HepG2 (cell line): ENCODE measurements at regions not wholly inside any gene's neighbourhood (a gene's known extent, or its start where the extent isn't known, plus 50 kb on each side); places are given as distances from the start of the nearest gene placed in this dataset.

Experiments used
- ATAC-seq: fragments of 200-7000 bp; cut with Tn5 transposase; 3 replicates; pipeline ENCODE4 v1.9.1; 2020; ENCODE audit warnings: mild to moderate bottlenecking, moderate library complexity
- BruUV-seq: library from RNA; stranded (reverse); fragments of 400-500 nt; replicated peaks from 2 replicates; lab custom pipeline; 2021; lab: Mats Ljungman, UMichigan
- CTCF ChIA-PET: fragments of 300-600 bp; formaldehyde crosslinking; extraction: SDS; loops from one replicate; lab custom pipeline; 2021; ENCODE audit warnings: low total read pairs, inconsistent platforms, low intra/inter-chr PET ratio; lab: Yijun Ruan, JAX
- POLR2A ChIA-PET: fragments of 350-600 bp; sonication (Branson Sonifier 250); formaldehyde crosslinking; loops from one replicate; lab custom pipeline; 2020; ENCODE audit warnings: antibody characterized with exemption, inconsistent platforms; lab: Yijun Ruan, JAX
- DNase-seq: peaks from one replicate; pipeline ENCODE4 v3.0.0-alpha.2; 2015; ENCODE audit warnings: low spot score
- FAIRE-seq: peaks from 3 replicates; lab custom pipeline; 2011; peaks lifted over from hg19 to GRCh38; lab: Jason Lieb, UNC
- H2AFZ ChIP-seq: one replicate; pipeline ENCODE4 v1.6.1; 2011; ENCODE audit warnings: low read length, inconsistent platforms
- H3K27ac ChIP-seq: fragments of 300-600 bp; 3 replicates; pipeline ENCODE4 v1.8.0; 2011; ENCODE audit warnings: mixed run types, mild to moderate bottlenecking, mixed read lengths, low read length, inconsistent platforms; ENCODE audit not compliant: insufficient read depth; ENCODE audit errors: extremely low read length
- H3K27me3 ChIP-seq, 2 experiments: fragments of 200-600 bp in 1 of 2; 2 replicates in 1 of 2; 3 replicates in 1 of 2; pipeline versions ENCODE4 v1.6.0 to v1.8.0; 2011; ENCODE audit warnings: low read length in 2 of 2, mild to moderate bottlenecking in 2 of 2, moderate library complexity in 2 of 2, inconsistent platforms in 1 of 2; ENCODE audit not compliant: insufficient read depth in 2 of 2, control insufficient read depth in 1 of 2
- H3K36me3 ChIP-seq, 2 experiments: fragments of 200-600 bp in 1 of 2; replicated peaks in 1 of 2; 2 replicates in 1 of 2; 3 replicates in 1 of 2; pipeline versions ENCODE4 v1.5.1 to v1.8.0; 2011; ENCODE audit warnings: low read length in 2 of 2, inconsistent platforms in 1 of 2; ENCODE audit not compliant: insufficient read depth in 2 of 2, control insufficient read depth in 1 of 2
- H3K4me1 ChIP-seq: 2 replicates; pipeline ENCODE4 v1.5.1; 2012; ENCODE audit warnings: low read length, inconsistent platforms; ENCODE audit not compliant: insufficient read depth
- H3K4me2 ChIP-seq: 2 replicates; pipeline ENCODE4 v1.6.0; 2011; ENCODE audit warnings: low read depth, low read length, inconsistent platforms
- H3K4me3 ChIP-seq, 3 experiments: fragments of 200-600 bp in 1 of 3; sonication (generic), shearing (Covaris generic) in 1 of 3; replicated peaks in 1 of 3; 2 replicates each; pipeline ENCODE4 v1.5.1; 2011 to 2016; ENCODE audit warnings: low read length in 3 of 3, inconsistent platforms in 2 of 3, low read depth in 2 of 3, mild to moderate bottlenecking in 2 of 3, control low read depth in 1 of 3, mixed read lengths in 1 of 3; ENCODE audit not compliant: insufficient read depth in 1 of 3
- H3K79me2 ChIP-seq: one replicate; pipeline ENCODE4 v1.6.1; 2011; ENCODE audit warnings: low read length, inconsistent platforms; ENCODE audit not compliant: insufficient read depth
- H3K9ac ChIP-seq: 2 replicates; pipeline ENCODE4 v1.6.0; 2011; ENCODE audit warnings: mild to moderate bottlenecking, low read depth, low read length, inconsistent platforms; ENCODE audit not compliant: insufficient read depth
- H3K9me3 ChIP-seq: 2 replicates; pipeline ENCODE4 v1.5.1; 2012; ENCODE audit warnings: mild to moderate bottlenecking, low read length
- H4K20me1 ChIP-seq: 2 replicates; pipeline ENCODE4 v1.6.0; 2011; ENCODE audit warnings: inconsistent platforms, mild to moderate bottlenecking, low read length, moderate library complexity; ENCODE audit not compliant: insufficient read depth
- ATF3 ChIP-seq: sonication (generic); formaldehyde crosslinking; IDR thresholded peaks from 2 replicates; pipeline ENCODE4 v1.4.0; 2020; ENCODE audit warnings: missing genetic modification reagents
- JUN ChIP-seq: sonication (generic); formaldehyde crosslinking; IDR thresholded peaks from 2 replicates; pipeline ENCODE4 v1.4.0; 2020; ENCODE audit warnings: mild to moderate bottlenecking, missing genetic modification reagents
- MAF1 ChIP-seq: sonication (generic); formaldehyde crosslinking; IDR thresholded peaks from 2 replicates; pipeline ENCODE4 v1.5.0; 2020; ENCODE audit warnings: missing genetic modification reagents, borderline replicate concordance
- NONO ChIP-seq, 2 experiments: fragments of 450-650 bp in 1 of 2; sonication (generic) in 1 of 2; formaldehyde crosslinking in 1 of 2; IDR thresholded peaks in 1 of 2; conservative IDR thresholded peaks in 1 of 2; 2 replicates each; pipeline versions ENCODE4 v1.6.1 to v1.8.0; 2017 to 2022; ENCODE audit warnings: mild to moderate bottlenecking in 1 of 2, missing genetic modification reagents in 1 of 2, moderate library complexity in 1 of 2
- SMC3 ChIP-seq: IDR thresholded peaks from 2 replicates; pipeline ENCODE4 v1.6.1; 2011; ENCODE audit warnings: low read length, improper control_type of control experiment
- SYNCRIP ChIP-seq: fragments of 200-400 bp; formaldehyde crosslinking; IDR thresholded peaks from 2 replicates; pipeline ENCODE4 v1.6.1; 2018; ENCODE audit warnings: mild to moderate bottlenecking, low read depth, low read length; ENCODE audit not compliant: insufficient read depth
- TMF1 ChIP-seq: sonication (generic); formaldehyde crosslinking; IDR thresholded peaks from 2 replicates; pipeline ENCODE4 v1.8.1; 2022; ENCODE audit warnings: low read depth, missing genetic modification reagents
- WIZ ChIP-seq: sonication (generic); formaldehyde crosslinking; IDR thresholded peaks from 2 replicates; pipeline ENCODE4 v1.5.1; 2020; ENCODE audit warnings: mild to moderate bottlenecking, missing genetic modification reagents
- ZNF251 ChIP-seq: sonication (generic); formaldehyde crosslinking; IDR thresholded peaks from 2 replicates; pipeline ENCODE4 v1.9.0; 2021; ENCODE audit warnings: mild to moderate bottlenecking, missing genetic modification reagents
- ZNF614 ChIP-seq: IDR thresholded peaks from 2 replicates; pipeline ENCODE4 v1.6.1; 2018; ENCODE audit warnings: missing biosample characterization, missing genetic modification reagents, inconsistent platforms, borderline replicate concordance
- ZNF652 ChIP-seq: IDR thresholded peaks from 2 replicates; pipeline ENCODE4 v1.6.1; 2016; ENCODE audit warnings: low read depth, borderline replicate concordance
- WGBS: methylation state at CpG from one replicate; pipeline ENCODE4 v1.1.6; 2017; ENCODE audit warnings: low lambda C conversion rate; 5-methylcytosine and 5-hydroxymethylcytosine counted together
- in situ Hi-C: cut with HindIII; loops from 2 replicates; pipeline ENCODE4 v1.10.0; 2017; ENCODE audit warnings: low pct_unique_long_range_greater_than_20kb; ENCODE audit not compliant: extremely low pct_ligation_motif_present
- intact Hi-C: fragments of 100-400 bp; cut with micrococcal nuclease; formaldehyde crosslinking; loops from one replicate; pipeline ENCODE4 v1.10.0; 2022; ENCODE audit not compliant: unreplicated experiment
- TF ChIP-seq, protein P1 (sequence below): sonication (generic); formaldehyde crosslinking; IDR thresholded peaks from 2 replicates; pipeline ENCODE4 v1.9.0; 2021; ENCODE audit warnings: mild to moderate bottlenecking, missing genetic modification reagents
- TF ChIP-seq, protein P2 (sequence below): sonication (generic); formaldehyde crosslinking; IDR thresholded peaks from 2 replicates; pipeline ENCODE4 v1.4.0; 2020; ENCODE audit warnings: missing genetic modification reagents
- TF ChIP-seq, protein P3 (sequence below): sonication (generic); formaldehyde crosslinking; IDR thresholded peaks from 2 replicates; pipeline ENCODE4 v1.9.0; 2021; ENCODE audit warnings: missing genetic modification reagents, borderline replicate concordance

DNA sequence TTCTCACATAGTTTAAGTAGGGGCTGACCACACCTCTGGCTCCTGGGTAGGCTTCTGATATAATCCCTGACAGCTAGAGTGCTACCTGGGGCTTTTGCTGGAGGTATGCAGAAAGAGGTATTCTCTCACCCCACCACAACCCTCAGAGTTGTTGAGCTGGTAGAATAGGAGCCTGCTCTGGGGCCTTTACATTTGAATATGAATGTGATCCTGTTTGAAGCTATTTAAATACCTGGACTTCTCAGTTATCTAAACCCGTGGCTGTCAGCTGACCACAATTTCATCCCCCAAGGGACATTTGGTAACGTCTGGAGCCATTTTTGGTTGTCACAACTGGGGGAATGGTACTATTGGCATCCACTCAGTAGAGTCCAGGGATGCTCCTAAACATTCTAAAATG is 669.1 kb downstream of the SATB2 start (continued):
- TF ChIP-seq, protein P1, sequence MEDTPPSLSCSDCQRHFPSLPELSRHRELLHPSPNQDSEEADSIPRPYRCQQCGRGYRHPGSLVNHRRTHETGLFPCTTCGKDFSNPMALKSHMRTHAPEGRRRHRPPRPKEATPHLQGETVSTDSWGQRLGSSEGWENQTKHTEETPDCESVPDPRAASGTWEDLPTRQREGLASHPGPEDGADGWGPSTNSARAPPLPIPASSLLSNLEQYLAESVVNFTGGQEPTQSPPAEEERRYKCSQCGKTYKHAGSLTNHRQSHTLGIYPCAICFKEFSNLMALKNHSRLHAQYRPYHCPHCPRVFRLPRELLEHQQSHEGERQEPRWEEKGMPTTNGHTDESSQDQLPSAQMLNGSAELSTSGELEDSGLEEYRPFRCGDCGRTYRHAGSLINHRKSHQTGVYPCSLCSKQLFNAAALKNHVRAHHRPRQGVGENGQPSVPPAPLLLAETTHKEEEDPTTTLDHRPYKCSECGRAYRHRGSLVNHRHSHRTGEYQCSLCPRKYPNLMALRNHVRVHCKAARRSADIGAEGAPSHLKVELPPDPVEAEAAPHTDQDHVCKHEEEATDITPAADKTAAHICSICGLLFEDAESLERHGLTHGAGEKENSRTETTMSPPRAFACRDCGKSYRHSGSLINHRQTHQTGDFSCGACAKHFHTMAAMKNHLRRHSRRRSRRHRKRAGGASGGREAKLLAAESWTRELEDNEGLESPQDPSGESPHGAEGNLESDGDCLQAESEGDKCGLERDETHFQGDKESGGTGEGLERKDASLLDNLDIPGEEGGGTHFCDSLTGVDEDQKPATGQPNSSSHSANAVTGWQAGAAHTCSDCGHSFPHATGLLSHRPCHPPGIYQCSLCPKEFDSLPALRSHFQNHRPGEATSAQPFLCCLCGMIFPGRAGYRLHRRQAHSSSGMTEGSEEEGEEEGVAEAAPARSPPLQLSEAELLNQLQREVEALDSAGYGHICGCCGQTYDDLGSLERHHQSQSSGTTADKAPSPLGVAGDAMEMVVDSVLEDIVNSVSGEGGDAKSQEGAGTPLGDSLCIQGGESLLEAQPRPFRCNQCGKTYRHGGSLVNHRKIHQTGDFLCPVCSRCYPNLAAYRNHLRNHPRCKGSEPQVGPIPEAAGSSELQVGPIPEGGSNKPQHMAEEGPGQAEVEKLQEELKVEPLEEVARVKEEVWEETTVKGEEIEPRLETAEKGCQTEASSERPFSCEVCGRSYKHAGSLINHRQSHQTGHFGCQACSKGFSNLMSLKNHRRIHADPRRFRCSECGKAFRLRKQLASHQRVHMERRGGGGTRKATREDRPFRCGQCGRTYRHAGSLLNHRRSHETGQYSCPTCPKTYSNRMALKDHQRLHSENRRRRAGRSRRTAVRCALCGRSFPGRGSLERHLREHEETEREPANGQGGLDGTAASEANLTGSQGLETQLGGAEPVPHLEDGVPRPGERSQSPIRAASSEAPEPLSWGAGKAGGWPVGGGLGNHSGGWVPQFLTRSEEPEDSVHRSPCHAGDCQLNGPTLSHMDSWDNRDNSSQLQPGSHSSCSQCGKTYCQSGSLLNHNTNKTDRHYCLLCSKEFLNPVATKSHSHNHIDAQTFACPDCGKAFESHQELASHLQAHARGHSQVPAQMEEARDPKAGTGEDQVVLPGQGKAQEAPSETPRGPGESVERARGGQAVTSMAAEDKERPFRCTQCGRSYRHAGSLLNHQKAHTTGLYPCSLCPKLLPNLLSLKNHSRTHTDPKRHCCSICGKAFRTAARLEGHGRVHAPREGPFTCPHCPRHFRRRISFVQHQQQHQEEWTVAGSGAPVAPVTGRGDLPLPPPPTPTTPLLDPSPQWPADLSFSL, result no peak
- TF ChIP-seq ZNF614 (CRISPR knock-in tag) (no peak), ZNF251 (no peak)

- no peaks in the 10 kb centered on the region for H4K20me1 ChIP-seq
- ATAC-seq (no peak), DNase-seq (no peak), FAIRE-seq (no peak)
- no peak overlapping the region for H3K27ac ChIP-seq
- intact Hi-C loops, result no loop called here
- H3K4me1 ChIP-seq, result no peaks in the 10 kb centered on the region
- H3K36me3 ChIP-seq, result no peaks in the 10 kb centered on the region
- no peaks in the 10 kb centered on the region for H3K27me3 ChIP-seq
- BruUV-seq, result no TSS peak
- no peaks in the 10 kb centered on the region for H3K79me2 ChIP-seq
- no peak overlapping the region for H3K4me2 ChIP-seq
- CTCF ChIA-PET, result no interaction called here
- H3K4me3 ChIP-seq, result no peak overlapping the region
- WGBS, result 2% methylated on average over 3 of the region's 3 CpGs
- no peak overlapping the region for H3K9ac ChIP-seq
- TF ChIP-seq, protein P2, sequence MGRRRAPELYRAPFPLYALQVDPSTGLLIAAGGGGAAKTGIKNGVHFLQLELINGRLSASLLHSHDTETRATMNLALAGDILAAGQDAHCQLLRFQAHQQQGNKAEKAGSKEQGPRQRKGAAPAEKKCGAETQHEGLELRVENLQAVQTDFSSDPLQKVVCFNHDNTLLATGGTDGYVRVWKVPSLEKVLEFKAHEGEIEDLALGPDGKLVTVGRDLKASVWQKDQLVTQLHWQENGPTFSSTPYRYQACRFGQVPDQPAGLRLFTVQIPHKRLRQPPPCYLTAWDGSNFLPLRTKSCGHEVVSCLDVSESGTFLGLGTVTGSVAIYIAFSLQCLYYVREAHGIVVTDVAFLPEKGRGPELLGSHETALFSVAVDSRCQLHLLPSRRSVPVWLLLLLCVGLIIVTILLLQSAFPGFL (CRISPR knock-in tag), result no peak
- TF ChIP-seq ATF3 (CRISPR knock-in tag) (no peak), TMF1 (CRISPR knock-in tag) (no peak), JUN (CRISPR knock-in tag) (no peak), WIZ (CRISPR knock-in tag) (no peak), SMC3 (no peak), ZNF652 (CRISPR knock-in tag) (no peak), SYNCRIP (no peak), MAF1 (CRISPR knock-in tag) (no peak), NONO (IDR thresholded peaks at IDR 0.05) (no peak), NONO (CRISPR knock-in tag; conservative IDR thresholded peaks at IDR 0.05) (no peak)
- TF ChIP-seq, protein P3, sequence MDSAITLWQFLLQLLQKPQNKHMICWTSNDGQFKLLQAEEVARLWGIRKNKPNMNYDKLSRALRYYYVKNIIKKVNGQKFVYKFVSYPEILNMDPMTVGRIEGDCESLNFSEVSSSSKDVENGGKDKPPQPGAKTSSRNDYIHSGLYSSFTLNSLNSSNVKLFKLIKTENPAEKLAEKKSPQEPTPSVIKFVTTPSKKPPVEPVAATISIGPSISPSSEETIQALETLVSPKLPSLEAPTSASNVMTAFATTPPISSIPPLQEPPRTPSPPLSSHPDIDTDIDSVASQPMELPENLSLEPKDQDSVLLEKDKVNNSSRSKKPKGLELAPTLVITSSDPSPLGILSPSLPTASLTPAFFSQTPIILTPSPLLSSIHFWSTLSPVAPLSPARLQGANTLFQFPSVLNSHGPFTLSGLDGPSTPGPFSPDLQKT (CRISPR knock-in tag), result no peak
- H3K9me3 ChIP-seq, result no peaks in the 10 kb centered on the region
- POLR2A ChIA-PET, result no interaction called here
- no peak overlapping the region for H2AFZ ChIP-seq
- in situ Hi-C loops, result no loop called here
These were observed 675.0 kb downstream of the SATB2 start for GRCh38 chr2:198782734-198783133.
